GM12892 (cell line): ENCODE measurements at regions not wholly inside any gene's neighbourhood (a gene's known extent, or its start where the extent isn't known, plus 50 kb on each side); places are given as distances from the start of the nearest gene placed in this dataset.

ENCODE experiments used
- POLR2A ChIP-seq: IDR thresholded peaks from 2 replicates; pipeline ENCODE4 v1.6.1; 2011; ENCODE audit warnings: low read depth, low read length, control low read depth
- POLR2AphosphoS5 ChIP-seq: IDR thresholded peaks from 2 replicates; pipeline ENCODE4 v1.6.1; 2011; ENCODE audit warnings: low read depth, low read length, control low read depth

DNA sequence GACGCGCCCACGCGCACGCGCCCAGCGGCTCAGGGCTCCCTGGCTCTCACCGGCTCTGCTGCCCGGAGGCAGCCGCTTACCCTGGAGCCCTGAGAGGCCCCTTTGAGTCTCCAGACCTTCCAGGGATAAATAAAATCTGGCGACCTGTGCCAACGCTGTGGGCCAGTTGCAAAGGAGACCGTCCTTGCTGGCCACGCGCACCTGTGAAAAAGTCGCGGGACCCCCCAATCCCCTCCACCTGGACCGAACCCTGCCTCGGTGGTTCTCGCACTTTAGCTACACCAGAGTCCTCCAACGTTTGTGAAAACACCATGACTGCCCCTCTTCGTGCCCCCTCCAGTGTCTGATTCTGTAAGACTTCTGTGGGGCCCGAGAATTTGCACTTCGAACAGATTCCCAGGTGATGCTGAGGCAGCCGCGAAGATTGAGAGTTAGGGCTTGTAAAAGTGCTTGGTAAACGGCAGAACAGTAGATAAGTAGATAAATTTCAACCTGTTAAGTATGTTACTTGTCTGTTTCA, 102.4 kb upstream of the SVIL start:
- TF ChIP-seq POLR2A, result no peak
- no peak for TF ChIP-seq POLR2AphosphoS5
